ENCODE measurements at regions not wholly inside any gene's neighbourhood (a gene's known extent, or its start where the extent isn't known, plus 50 kb on each side); places are given as distances from the start of the nearest gene placed in this dataset.

DNA sequence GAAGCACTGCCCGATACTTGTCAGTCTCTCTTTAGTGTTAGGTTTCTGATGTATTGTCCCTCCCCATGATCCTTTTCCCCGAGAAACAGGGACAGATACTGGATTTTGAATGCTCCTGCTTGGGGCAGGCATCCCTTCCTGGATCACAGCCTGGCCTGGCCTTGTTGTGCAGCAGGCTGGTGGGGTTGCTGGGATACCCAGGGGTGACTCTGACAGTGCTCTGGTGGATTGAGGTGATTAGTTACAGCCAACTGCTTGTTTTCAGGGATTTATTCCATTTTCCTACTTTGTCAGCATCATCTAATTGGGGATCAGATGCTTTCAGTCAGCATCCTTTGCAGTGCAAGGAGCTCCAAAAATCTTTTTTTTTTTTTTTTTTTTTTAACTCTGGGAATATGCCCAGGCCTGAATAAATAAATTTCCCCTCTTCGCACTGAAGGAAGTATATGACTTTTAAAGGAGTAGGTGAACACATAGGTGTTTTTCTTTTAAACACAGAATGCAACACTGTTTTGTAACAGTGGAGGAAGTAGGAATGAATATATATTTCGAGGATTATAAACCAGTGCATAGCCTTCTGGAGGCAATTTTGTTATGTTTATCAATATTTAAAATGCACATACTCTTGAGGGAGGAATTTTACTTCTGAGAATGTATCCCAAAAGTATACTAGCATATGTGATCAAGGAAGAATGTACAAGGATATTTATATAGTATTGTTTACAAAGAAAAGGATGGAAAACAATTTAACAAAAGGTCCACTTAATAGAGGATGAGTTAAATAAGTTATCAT, 127.3 kb upstream of the ELL2 start:
- TF ChIP-seq, protein P1, sequence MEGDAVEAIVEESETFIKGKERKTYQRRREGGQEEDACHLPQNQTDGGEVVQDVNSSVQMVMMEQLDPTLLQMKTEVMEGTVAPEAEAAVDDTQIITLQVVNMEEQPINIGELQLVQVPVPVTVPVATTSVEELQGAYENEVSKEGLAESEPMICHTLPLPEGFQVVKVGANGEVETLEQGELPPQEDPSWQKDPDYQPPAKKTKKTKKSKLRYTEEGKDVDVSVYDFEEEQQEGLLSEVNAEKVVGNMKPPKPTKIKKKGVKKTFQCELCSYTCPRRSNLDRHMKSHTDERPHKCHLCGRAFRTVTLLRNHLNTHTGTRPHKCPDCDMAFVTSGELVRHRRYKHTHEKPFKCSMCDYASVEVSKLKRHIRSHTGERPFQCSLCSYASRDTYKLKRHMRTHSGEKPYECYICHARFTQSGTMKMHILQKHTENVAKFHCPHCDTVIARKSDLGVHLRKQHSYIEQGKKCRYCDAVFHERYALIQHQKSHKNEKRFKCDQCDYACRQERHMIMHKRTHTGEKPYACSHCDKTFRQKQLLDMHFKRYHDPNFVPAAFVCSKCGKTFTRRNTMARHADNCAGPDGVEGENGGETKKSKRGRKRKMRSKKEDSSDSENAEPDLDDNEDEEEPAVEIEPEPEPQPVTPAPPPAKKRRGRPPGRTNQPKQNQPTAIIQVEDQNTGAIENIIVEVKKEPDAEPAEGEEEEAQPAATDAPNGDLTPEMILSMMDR (conservative IDR thresholded peaks at IDR 0.05 in 1 of 2, IDR thresholded peaks at IDR 0.05 in 1 of 2; ENCODE audit: extremely low read depth in 1 of 2, insufficient read depth in 1 of 2, low read depth in 1 of 2, low read length in 2 of 2): no peak
- no peak for TF ChIP-seq EZH2 (IDR thresholded peaks at IDR 0.05; ENCODE audit: borderline replicate concordance, low read length)

Measured in mammary epithelial cell (primary cell).